ENCODE measurements at regions not wholly inside any gene's neighbourhood (a gene's known extent, or its start where the extent isn't known, plus 50 kb on each side); places are given as distances from the start of the nearest gene placed in this dataset.

GRCh38 chr7:145753004-145753403, 363.6 kb upstream of the CNTNAP2 start:
- TF ChIP-seq EZH2 (IDR thresholded peaks at IDR 0.05; ENCODE audit: borderline replicate concordance, low read length) (no peak), CTCF (conservative IDR thresholded peaks at IDR 0.05 in 1 of 2, IDR thresholded peaks at IDR 0.05 in 1 of 2; ENCODE audit: extremely low read depth in 1 of 2, insufficient read depth in 1 of 2, low read depth in 1 of 2, low read length in 2 of 2) (no peak)
